Naive thymus-derived CD8-positive, alpha-beta T cell (primary cell): ENCODE measurements at regions not wholly inside any gene's neighbourhood (a gene's known extent, or its start where the extent isn't known, plus 50 kb on each side); places are given as distances from the start of the nearest gene placed in this dataset.
"Not testable (repeated sequence)": the region's sequence is repeated elsewhere in the genome, so short reads cannot be mapped to it uniquely, and the experiment has no call there.

Source experiments
- ATAC-seq, 2 donors: fragments of 150-1000 bp; cut with Tn5 transposase in 1 of 2; sonication (Bioruptor Pico), chemical (Tn5 transposase) in 1 of 2; 1 replicate in 1 of 2; 2 replicates in 1 of 2; pipeline ENCODE4 v1.10.0; 2021; ENCODE audit warnings: mild to moderate bottlenecking in 2 of 2, moderate library complexity in 2 of 2
- POLR2A ChIA-PET: fragments of 350-600 bp; sonication (Branson Sonifier 250); formaldehyde crosslinking; loops from one replicate; lab custom pipeline; 2021; ENCODE audit warnings: antibody characterized with exemption; lab: Charles Lee
- DNase-seq, 10 donors: peaks; one replicate each; pipeline versions ENCODE4 v3.0.0 to v3.0.0-alpha.2; 2020 to 2022
- H3K27ac Mint-ChIP-seq, 10 donors: one replicate each; pipeline ENCODE4 v1.8.0; 2020 to 2022; ENCODE audit warnings: mild to moderate bottlenecking in 10 of 10, mixed read lengths in 10 of 10, moderate library complexity in 4 of 10, inconsistent platforms in 1 of 10
- H3K27me3 Mint-ChIP-seq, 5 donors: one replicate each; pipeline ENCODE4 v1.8.0; 2021 to 2022; ENCODE audit warnings: mixed read lengths in 5 of 5
- H3K36me3 Mint-ChIP-seq, 3 donors: one replicate each; pipeline ENCODE4 v1.8.0; 2020 to 2022; ENCODE audit warnings: mixed read lengths in 3 of 3, mild to moderate bottlenecking in 2 of 3, inconsistent platforms in 1 of 3
- H3K4me1 Mint-ChIP-seq, 4 donors: one replicate each; pipeline ENCODE4 v1.8.0; 2021 to 2022; ENCODE audit warnings: mixed read lengths in 4 of 4
- H3K4me3 Mint-ChIP-seq, 10 donors: one replicate each; pipeline ENCODE4 v1.8.0; 2020 to 2022; ENCODE audit warnings: mild to moderate bottlenecking in 10 of 10, mixed read lengths in 10 of 10, moderate library complexity in 6 of 10, inconsistent platforms in 1 of 10
- H3K9me3 Mint-ChIP-seq, 9 donors: one replicate each; pipeline ENCODE4 v1.8.0; 2020 to 2022; ENCODE audit warnings: mixed read lengths in 9 of 9, mild to moderate bottlenecking in 3 of 9, inconsistent platforms in 1 of 9, moderate library complexity in 1 of 9

GRCh38 chr11:23585416-23586104, 725.3 kb upstream of the CCDC179 start:
- Mint-ChIP-seq H3K4me1 (no peaks in the 10 kb centered on the region), H3K27ac (no peak overlapping the region), H3K9me3 (peaks cover 0 to 12% (median 2%) of the 10 kb centered on the region in 9 donors), H3K36me3 (no peaks in the 10 kb centered on the region), H3K4me3 (no peak overlapping the region), H3K27me3 (no peaks in the 10 kb centered on the region)
- no peak for DNase-seq
- POLR2A ChIA-PET, result no interaction called here
- ATAC-seq, result no peak

GRCh38 chr11:23586173-23586572, 725.9 kb upstream of the CCDC179 start:
- Mint-ChIP-seq H3K27ac (no peak overlapping the region), H3K4me1 (no peaks in the 10 kb centered on the region), H3K27me3 (no peaks in the 10 kb centered on the region), H3K36me3 (no peaks in the 10 kb centered on the region), H3K4me3 (no peak overlapping the region), H3K9me3 (peaks cover 0 to 12% (median 4%) of the 10 kb centered on the region in 9 donors)
- no peak for DNase-seq
- no peak for ATAC-seq
- POLR2A ChIA-PET, result no interaction called here

- no peak overlapping the region for H3K4me3 Mint-ChIP-seq
- POLR2A ChIA-PET, result no interaction called here
- no peaks in the 10 kb centered on the region for H3K27me3 Mint-ChIP-seq
- no peaks in the 10 kb centered on the region for H3K36me3 Mint-ChIP-seq
- no peak overlapping the region for H3K27ac Mint-ChIP-seq
- no peak for DNase-seq
- peaks cover 0 to 28% (median 4%) of the 10 kb centered on the region in 9 donors for H3K9me3 Mint-ChIP-seq
- H3K4me1 Mint-ChIP-seq, result no peaks in the 10 kb centered on the region
- no peak for ATAC-seq
Measured at GRCh38 chr11:23590596-23591308, 730.5 kb upstream of the CCDC179 start.

- Mint-ChIP-seq H3K9me3 (peaks cover 2 to 19% (median 7%) of the 10 kb centered on the region in 9 donors), H3K27ac (no peak overlapping the region), H3K27me3 (no peaks in the 10 kb centered on the region), H3K4me1 (no peaks in the 10 kb centered on the region), H3K36me3 (no peaks in the 10 kb centered on the region), H3K4me3 (no peak overlapping the region)
- DNase-seq, result no peak
- no peak for ATAC-seq
- POLR2A ChIA-PET, result no interaction called here
Measured at GRCh38 chr11:23594755-23595154, 734.5 kb upstream of the CCDC179 start.

GRCh38 chr11:23604966-23605365, 744.7 kb upstream of the CCDC179 start:
- no peaks in the 10 kb centered on the region for H3K4me1 Mint-ChIP-seq
- no peak overlapping the region for H3K4me3 Mint-ChIP-seq
- peaks cover 0 to 13% (median 2%) of the 10 kb centered on the region in 9 donors for H3K9me3 Mint-ChIP-seq
- POLR2A ChIA-PET, result no interaction called here
- H3K27ac Mint-ChIP-seq, result no peak overlapping the region
- DNase-seq (no peak), ATAC-seq (no peak)
- peaks cover 0 to 3% (median 0%) of the 10 kb centered on the region in 3 donors for H3K36me3 Mint-ChIP-seq
- H3K27me3 Mint-ChIP-seq, result no peaks in the 10 kb centered on the region

GRCh38 chr11:23606191-23606590, 745.9 kb upstream of the CCDC179 start:
- Mint-ChIP-seq H3K27ac (no peak overlapping the region), H3K9me3 (peaks cover 0 to 12% (median 0%) of the 10 kb centered on the region in 9 donors), H3K36me3 (peaks cover 0 to 3% (median 0%) of the 10 kb centered on the region in 3 donors), H3K4me1 (no peaks in the 10 kb centered on the region), H3K27me3 (no peaks in the 10 kb centered on the region), H3K4me3 (no peak overlapping the region)
- ATAC-seq (no peak), DNase-seq (no peak)
- POLR2A ChIA-PET, result no interaction called here

GRCh38 chr11:23611726-23612125, 751.5 kb upstream of the CCDC179 start:
- no peak for ATAC-seq

GRCh38 chr11:23620617-23621016, 760.3 kb upstream of the CCDC179 start:
- H3K36me3 Mint-ChIP-seq, result no peaks in the 10 kb centered on the region
- peaks cover 0 to 21% (median 3%) of the 10 kb centered on the region in 9 donors for H3K9me3 Mint-ChIP-seq
- H3K4me1 Mint-ChIP-seq, result no peaks in the 10 kb centered on the region
- H3K27ac Mint-ChIP-seq, result no peak overlapping the region
- POLR2A ChIA-PET, result no interaction called here
- no peak for DNase-seq
- no peak overlapping the region for H3K4me3 Mint-ChIP-seq
- no peaks in the 10 kb centered on the region for H3K27me3 Mint-ChIP-seq
- ATAC-seq, result no peak

More at GRCh38 chr11:23611726-23612125, 751.5 kb upstream of the CCDC179 start:
- H3K4me3 Mint-ChIP-seq, result no peak overlapping the region
- H3K27me3 Mint-ChIP-seq, result no peaks in the 10 kb centered on the region
- H3K4me1 Mint-ChIP-seq, result no peaks in the 10 kb centered on the region
- POLR2A ChIA-PET, result no interaction called here
- no peaks in the 10 kb centered on the region for H3K36me3 Mint-ChIP-seq
- no peak for DNase-seq
- no peak overlapping the region for H3K27ac Mint-ChIP-seq
- H3K9me3 Mint-ChIP-seq, result peaks cover 0 to 13% (median 2%) of the 10 kb centered on the region in 9 donors

GRCh38 chr11:23632293-23632692, 772.0 kb upstream of the CCDC179 start:
- Mint-ChIP-seq H3K27me3 (no peaks in the 10 kb centered on the region), H3K27ac (no peak overlapping the region), H3K4me1 (no peaks in the 10 kb centered on the region), H3K36me3 (no peaks in the 10 kb centered on the region), H3K9me3 (peaks cover 0 to 32% (median 14%) of the 10 kb centered on the region in 9 donors), H3K4me3 (no peak overlapping the region)
- POLR2A ChIA-PET, result no interaction called here
- ATAC-seq (no peak), DNase-seq (no peak)

- H3K4me1 Mint-ChIP-seq, result no peaks in the 10 kb centered on the region
- DNase-seq, result no peak
Measured at GRCh38 chr11:23644443-23644842, 784.2 kb upstream of the CCDC179 start.

GRCh38 chr11:23652336-23652735, 792.1 kb upstream of the CCDC179 start:
- peaks cover 0 to 11% (median 0%) of the 10 kb centered on the region in 3 donors for H3K36me3 Mint-ChIP-seq
- H3K4me1 Mint-ChIP-seq, H3K27me3 Mint-ChIP-seq, H3K27ac Mint-ChIP-seq, DNase-seq, H3K4me3 Mint-ChIP-seq, POLR2A ChIA-PET, ATAC-seq: not testable (repeated sequence)
- peaks cover 0 to 35% (median 15%) of the 10 kb centered on the region in 9 donors for H3K9me3 Mint-ChIP-seq

More at GRCh38 chr11:23644443-23644842, 784.2 kb upstream of the CCDC179 start:
- POLR2A ChIA-PET, result no interaction called here
- ATAC-seq, result no peak
- peaks cover 0 to 6% (median 0%) of the 10 kb centered on the region in 3 donors for H3K36me3 Mint-ChIP-seq
- no peaks in the 10 kb centered on the region for H3K27me3 Mint-ChIP-seq
- H3K27ac Mint-ChIP-seq, result no peak overlapping the region
- peaks cover 0 to 26% (median 13%) of the 10 kb centered on the region in 9 donors for H3K9me3 Mint-ChIP-seq
- no peak overlapping the region for H3K4me3 Mint-ChIP-seq

GRCh38 chr11:23653071-23653675, 792.9 kb upstream of the CCDC179 start:
- ATAC-seq (no peak), DNase-seq (no peak)
- POLR2A ChIA-PET, result no interaction called here
- Mint-ChIP-seq H3K9me3 (peaks cover 2 to 29% (median 12%) of the 10 kb centered on the region in 9 donors), H3K27me3 (no peaks in the 10 kb centered on the region), H3K4me3 (no peak overlapping the region), H3K27ac (peak overlapping the region in 1 of 10 donors; percentile 75), H3K36me3 (peaks cover 0 to 11% (median 0%) of the 10 kb centered on the region in 3 donors), H3K4me1 (no peaks in the 10 kb centered on the region)

GRCh38 chr11:23668324-23668723, 808.0 kb upstream of the CCDC179 start:
- H3K27me3 Mint-ChIP-seq, result no peaks in the 10 kb centered on the region
- H3K4me1 Mint-ChIP-seq, result no peaks in the 10 kb centered on the region
- H3K4me3 Mint-ChIP-seq, result no peak overlapping the region
- no peak for ATAC-seq
- H3K36me3 Mint-ChIP-seq, result no peaks in the 10 kb centered on the region
- H3K9me3 Mint-ChIP-seq, result peaks cover 0 to 25% (median 3%) of the 10 kb centered on the region in 9 donors
- POLR2A ChIA-PET, result no interaction called here
- no peak overlapping the region for H3K27ac Mint-ChIP-seq
- no peak for DNase-seq
